GM21737 (cell line): ENCODE measurements at regions not wholly inside any gene's neighbourhood (a gene's known extent, or its start where the extent isn't known, plus 50 kb on each side); places are given as distances from the start of the nearest gene placed in this dataset.

Experiments
- ATAC-seq: cut with Tn5 transposase; IDR thresholded peaks from one replicate; pipeline ENCODE4 v1.9.1; 2021; ENCODE audit warnings: mild to moderate bottlenecking, moderate library complexity; ENCODE audit not compliant: unreplicated experiment

GRCh38 chr4:116453127-116453526 lies 632.2 kb downstream of the TRAM1L1 start:
- no peak for ATAC-seq

GRCh38 chr4:116449764-116450163 lies 635.6 kb downstream of the TRAM1L1 start:
- ATAC-seq: no peak

- ATAC-seq: no peak
Observed at GRCh38 chr4:116444117-116444516, 641.3 kb downstream of the TRAM1L1 start.

GRCh38 chr4:116438981-116439729 lies 646.2 kb downstream of the TRAM1L1 start:
- no peak for ATAC-seq

- no peak for ATAC-seq
Observed at GRCh38 chr4:116438417-116438816, 647.0 kb downstream of the TRAM1L1 start.

GRCh38 chr4:116427666-116428065 lies 657.7 kb downstream of the TRAM1L1 start:
- no peak for ATAC-seq

GRCh38 chr4:116413222-116413621 lies 672.2 kb downstream of the TRAM1L1 start:
- no peak for ATAC-seq

- ATAC-seq: no peak
Observed at GRCh38 chr4:116401293-116401692, 684.1 kb downstream of the TRAM1L1 start.

GRCh38 chr4:116400480-116400879 lies 684.9 kb downstream of the TRAM1L1 start:
- ATAC-seq: no peak

- ATAC-seq: no peak
Observed at GRCh38 chr4:116397714-116398113, 687.7 kb downstream of the TRAM1L1 start.

- no peak for ATAC-seq
Observed at GRCh38 chr4:116397291-116397690, 688.1 kb downstream of the TRAM1L1 start.

- no peak for ATAC-seq
Observed at GRCh38 chr4:116395408-116395807, 690.0 kb downstream of the TRAM1L1 start.

GRCh38 chr4:116391020-116391419 lies 694.4 kb downstream of the TRAM1L1 start:
- ATAC-seq: no peak

- no peak for ATAC-seq
Observed at GRCh38 chr4:116389139-116389538, 696.2 kb downstream of the TRAM1L1 start.

GRCh38 chr4:116387937-116388474 lies 697.4 kb downstream of the TRAM1L1 start:
- ATAC-seq: no peak

GRCh38 chr4:116386856-116387255 lies 698.5 kb downstream of the TRAM1L1 start:
- no peak for ATAC-seq

GRCh38 chr4:116385583-116385982 lies 699.8 kb downstream of the TRAM1L1 start:
- no peak for ATAC-seq

- ATAC-seq: no peak
Observed at GRCh38 chr4:116374815-116375214, 710.6 kb downstream of the TRAM1L1 start.

- ATAC-seq: no peak
Observed at GRCh38 chr4:116362583-116362982, 722.8 kb downstream of the TRAM1L1 start.

- ATAC-seq: no peak
Observed at GRCh38 chr4:116361790-116362189, 723.6 kb downstream of the TRAM1L1 start.

GRCh38 chr4:116358633-116359222 lies 726.6 kb downstream of the TRAM1L1 start:
- peak; percentile 87 for ATAC-seq

GRCh38 chr4:116357758-116358157 lies 727.6 kb downstream of the TRAM1L1 start:
- ATAC-seq: no peak
